Ovary (tissue), 7 donors: ENCODE measurements at regions not wholly inside any gene's neighbourhood (a gene's known extent, or its start where the extent isn't known, plus 50 kb on each side); places are given as distances from the start of the nearest gene placed in this dataset.

Source experiments
- DNase-seq, 5 donors: peaks; one replicate each; pipeline ENCODE4 v3.0.0-alpha.2; 2019 to 2020
- H3K27ac ChIP-seq, 2 donors: fragments of 200-600 bp; one replicate each; pipeline versions ENCODE4 v1.5.1 to v1.8.0; 2019 to 2022
- H3K27me3 ChIP-seq: fragments of 200-600 bp; one replicate; pipeline ENCODE4 v1.8.0; 2022
- H3K36me3 ChIP-seq: fragments of 200-600 bp; sonication (generic); one replicate; pipeline ENCODE4 v1.5.1; 2019
- H3K4me1 ChIP-seq: one replicate; pipeline ENCODE4 v1.8.1; 2013; ENCODE audit warnings: mild to moderate bottlenecking, moderate library complexity; ENCODE audit not compliant: insufficient read depth
- H3K4me3 ChIP-seq: fragments of 200-600 bp; sonication (generic); one replicate; pipeline ENCODE4 v1.5.1; 2017
- H3K9me3 ChIP-seq, 2 donors: fragments of 200-600 bp in 1 of 2; sonication (generic) in 1 of 2; one replicate each; pipeline versions ENCODE4 v1.5.1 to v1.8.1; 2013 to 2019; ENCODE audit warnings: mild to moderate bottlenecking in 1 of 2, moderate library complexity in 1 of 2
- EP300 ChIP-seq: sonication (generic); formaldehyde crosslinking; IDR thresholded peaks from one replicate; pipeline ENCODE4 v1.6.1; 2017; ENCODE audit warnings: antibody characterized with exemption
- POLR2A ChIP-seq: fragments of 450-650 bp; IDR thresholded peaks from one replicate; pipeline ENCODE4 v1.6.1; 2017; ENCODE audit warnings: antibody characterized with exemption, mild to moderate bottlenecking, moderate library complexity
- WGBS, 3 donors: extraction: QIAGEN DNeasy Blood & Tissue Kit in 1 of 3; methylation state at CpG; one replicate each; pipeline versions ENCODE4 v1.1.5 to v1.1.7; 2013 to 2017; 5-methylcytosine and 5-hydroxymethylcytosine counted together
- intact Hi-C, 4 donors: fragments of 100-400 bp; cut with DNase I; formaldehyde crosslinking; loops; one replicate each; pipeline versions ENCODE4 v1.11.0 to v1.15.1; 2022 to 2023
- TF ChIP-seq, protein P1 (sequence below), 3 donors: fragments of 450-650 bp in 2 of 3; fragments of 200-600 bp in 1 of 3; IDR thresholded peaks; one replicate each; pipeline versions ENCODE4 v1.5.1 to v1.8.0; 2016 to 2022; ENCODE audit warnings: antibody characterized with exemption in 3 of 3, mild to moderate bottlenecking in 1 of 3
- donor health status: DM: no; HTN: no; CAD: no; lungs with moderate emphysema.
- donor health status: DM: no; HTN: no; CAD: no.
- donor health status: Bipolar disorder and iron deficiency.
- donor health status: DM: no; HTN: no; CAD: no.
- donor health status: DM: yes; HTN: yes; CAD: no.

DNA sequence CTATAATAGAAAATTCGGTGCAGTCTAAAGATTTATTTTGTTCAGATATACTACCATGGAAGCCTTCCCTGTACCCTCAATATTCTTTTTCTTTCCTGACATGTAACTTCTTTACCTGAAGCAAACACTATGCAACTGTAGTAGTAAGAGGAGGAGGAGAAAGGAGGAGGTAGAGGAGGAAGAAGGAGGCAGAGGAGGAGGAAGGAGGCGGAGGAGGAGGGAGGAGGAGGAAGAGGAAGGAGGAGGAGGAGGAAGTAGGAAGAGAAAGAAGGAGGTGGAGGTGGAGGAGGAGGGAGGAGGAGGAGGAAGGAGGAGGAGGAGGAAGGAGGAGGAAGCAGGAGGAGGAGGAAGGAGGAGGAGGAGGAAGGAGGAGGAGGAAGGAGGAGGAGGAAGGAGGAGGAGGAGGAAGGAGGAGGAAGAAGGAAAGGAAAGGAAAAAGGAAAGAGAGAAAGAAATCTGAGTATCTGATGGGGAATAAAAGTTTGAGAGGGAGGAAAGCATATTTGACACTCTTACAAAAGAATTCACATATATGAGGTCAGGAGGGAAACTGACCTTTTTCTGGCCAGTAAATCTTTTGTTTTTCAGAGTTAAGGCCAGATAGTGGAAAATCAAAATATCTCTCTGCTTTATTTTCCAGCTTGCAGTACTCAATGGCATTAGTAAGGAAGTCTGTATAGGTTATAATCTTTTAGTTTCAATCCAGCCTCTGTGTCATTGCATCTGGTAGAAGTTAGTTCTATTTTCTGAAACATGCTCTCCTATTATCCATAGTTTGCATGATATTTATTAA lies 114.5 kb upstream of the LPAR1 start:
- DNase-seq: no peak
- H3K4me1 ChIP-seq: no peaks in the 10 kb centered on the region
- no peaks in the 10 kb centered on the region for H3K27me3 ChIP-seq
- TF ChIP-seq POLR2A (no peak), EP300 (no peak)
- TF ChIP-seq, protein P1, sequence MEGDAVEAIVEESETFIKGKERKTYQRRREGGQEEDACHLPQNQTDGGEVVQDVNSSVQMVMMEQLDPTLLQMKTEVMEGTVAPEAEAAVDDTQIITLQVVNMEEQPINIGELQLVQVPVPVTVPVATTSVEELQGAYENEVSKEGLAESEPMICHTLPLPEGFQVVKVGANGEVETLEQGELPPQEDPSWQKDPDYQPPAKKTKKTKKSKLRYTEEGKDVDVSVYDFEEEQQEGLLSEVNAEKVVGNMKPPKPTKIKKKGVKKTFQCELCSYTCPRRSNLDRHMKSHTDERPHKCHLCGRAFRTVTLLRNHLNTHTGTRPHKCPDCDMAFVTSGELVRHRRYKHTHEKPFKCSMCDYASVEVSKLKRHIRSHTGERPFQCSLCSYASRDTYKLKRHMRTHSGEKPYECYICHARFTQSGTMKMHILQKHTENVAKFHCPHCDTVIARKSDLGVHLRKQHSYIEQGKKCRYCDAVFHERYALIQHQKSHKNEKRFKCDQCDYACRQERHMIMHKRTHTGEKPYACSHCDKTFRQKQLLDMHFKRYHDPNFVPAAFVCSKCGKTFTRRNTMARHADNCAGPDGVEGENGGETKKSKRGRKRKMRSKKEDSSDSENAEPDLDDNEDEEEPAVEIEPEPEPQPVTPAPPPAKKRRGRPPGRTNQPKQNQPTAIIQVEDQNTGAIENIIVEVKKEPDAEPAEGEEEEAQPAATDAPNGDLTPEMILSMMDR (IDR thresholded peaks at IDR 0.05): no peak
- H3K27ac ChIP-seq: no peak overlapping the region
- intact Hi-C loops: no loop called here
- no peaks in the 10 kb centered on the region for H3K9me3 ChIP-seq
- no peak overlapping the region for H3K4me3 ChIP-seq
- no peaks in the 10 kb centered on the region for H3K36me3 ChIP-seq
- WGBS, 3 donors: 76 to 89% (median 78%) methylated on average over 2 of the region's 2 CpGs

DNA sequence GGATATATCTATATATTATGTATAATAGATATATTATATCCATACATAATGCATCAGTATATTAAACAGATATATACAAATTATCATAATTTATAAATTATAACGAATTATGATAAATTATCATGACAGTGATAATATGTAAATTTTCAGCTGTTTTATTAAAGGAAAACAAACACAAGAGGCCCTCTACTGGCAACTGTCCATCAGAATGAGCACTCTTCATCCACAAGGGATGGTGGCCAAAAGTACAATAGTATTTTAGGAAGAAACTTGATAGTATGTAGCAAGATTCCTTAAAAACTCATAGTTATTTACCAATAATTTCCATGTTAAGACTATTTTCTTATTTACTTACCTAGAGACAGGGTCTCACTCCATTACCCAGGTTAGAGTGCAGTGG lies 113.3 kb upstream of the LPAR1 start:
- WGBS, 3 donors: 69 to 89% (median 88%) methylated on average over 1 of the region's 1 CpG
- DNase-seq: no peak
- Histone ChIP-seq H3K4me3 (no peak overlapping the region), H3K36me3 (no peaks in the 10 kb centered on the region), H3K4me1 (no peaks in the 10 kb centered on the region), H3K27me3 (no peaks in the 10 kb centered on the region), H3K9me3 (no peaks in the 10 kb centered on the region), H3K27ac (no peak overlapping the region)
- intact Hi-C loops: no loop called here
- TF ChIP-seq EP300: no peak
- no peak for TF ChIP-seq POLR2A
- TF ChIP-seq, protein P1 (IDR thresholded peaks at IDR 0.05): no peak

DNA sequence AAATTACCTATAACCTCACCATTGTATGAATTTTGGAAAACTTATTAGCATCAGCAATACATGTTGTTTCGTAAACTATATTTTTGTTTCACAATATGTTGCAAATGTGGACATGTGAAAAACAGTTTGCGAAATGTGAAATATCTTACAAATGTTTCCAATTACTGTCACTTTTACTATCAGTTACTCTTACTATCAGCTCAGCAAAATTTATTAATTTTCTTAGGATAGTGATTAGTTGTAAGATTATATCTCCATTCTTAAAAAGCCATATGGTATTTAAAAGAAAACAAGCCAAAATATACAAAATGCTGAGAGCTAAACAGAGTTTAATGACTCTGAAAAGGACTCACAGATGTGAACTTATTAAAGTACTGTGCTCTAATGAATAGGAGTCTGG lies 111.9 kb upstream of the LPAR1 start:
- 85 to 97% (median 92%) methylated on average over 2 of the region's 2 CpGs for WGBS, 3 donors
- Histone ChIP-seq H3K27me3 (no peaks in the 10 kb centered on the region), H3K4me3 (no peak overlapping the region), H3K36me3 (no peaks in the 10 kb centered on the region), H3K9me3 (no peaks in the 10 kb centered on the region), H3K4me1 (no peaks in the 10 kb centered on the region), H3K27ac (no peak overlapping the region)
- intact Hi-C loops: no loop called here
- TF ChIP-seq, protein P1 (IDR thresholded peaks at IDR 0.05): no peak
- TF ChIP-seq POLR2A (no peak), EP300 (no peak)
- no peak for DNase-seq

DNA sequence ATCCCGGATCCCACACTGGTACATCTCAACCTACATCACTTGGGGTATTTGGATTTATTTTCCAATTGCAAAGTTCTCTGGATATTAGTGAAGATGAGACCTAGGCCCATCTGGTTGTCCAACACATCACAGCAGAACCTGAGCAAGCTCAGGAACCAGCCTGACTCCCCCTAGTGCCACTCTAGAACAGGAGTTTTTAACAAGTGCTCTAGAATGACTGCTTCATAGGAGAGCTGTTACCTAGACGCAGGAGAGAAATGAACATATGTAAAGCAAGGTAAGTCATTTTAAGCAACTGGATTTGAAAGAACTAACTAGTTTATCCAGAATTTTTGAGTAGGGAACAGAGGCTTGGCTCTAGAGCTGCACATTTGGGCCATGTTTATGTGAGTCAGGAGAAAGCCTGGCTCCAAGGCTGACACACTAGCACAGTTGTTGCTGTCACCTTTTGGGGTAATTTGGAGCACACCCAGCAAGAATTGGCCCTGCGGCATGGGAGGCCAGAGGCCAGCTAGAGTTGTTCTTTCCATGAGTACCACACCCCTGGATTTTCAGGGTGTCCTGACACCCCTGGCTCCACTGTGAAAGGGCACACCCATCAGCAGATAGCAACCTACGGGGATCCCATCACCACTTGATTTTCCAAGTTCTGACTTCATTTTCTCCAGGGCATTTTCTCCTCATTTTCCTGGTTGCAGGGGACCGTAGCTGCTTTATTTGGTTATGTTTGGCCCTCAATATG lies 110.9 kb upstream of the LPAR1 start:
- Histone ChIP-seq H3K4me1 (no peaks in the 10 kb centered on the region), H3K27me3 (no peaks in the 10 kb centered on the region), H3K4me3 (no peak overlapping the region), H3K27ac (no peak overlapping the region), H3K9me3 (no peaks in the 10 kb centered on the region), H3K36me3 (no peaks in the 10 kb centered on the region)
- 87 to 92% (median 89%) methylated on average over 5 of the region's 5 CpGs for WGBS, 3 donors
- intact Hi-C loops: no loop called here
- no peak for DNase-seq
- TF ChIP-seq EP300 (no peak), POLR2A (no peak)
- TF ChIP-seq, protein P1 (IDR thresholded peaks at IDR 0.05): no peak
